ENCODE measurements at regions not wholly inside any gene's neighbourhood (a gene's known extent, or its start where the extent isn't known, plus 50 kb on each side); places are given as distances from the start of the nearest gene placed in this dataset.

DNA sequence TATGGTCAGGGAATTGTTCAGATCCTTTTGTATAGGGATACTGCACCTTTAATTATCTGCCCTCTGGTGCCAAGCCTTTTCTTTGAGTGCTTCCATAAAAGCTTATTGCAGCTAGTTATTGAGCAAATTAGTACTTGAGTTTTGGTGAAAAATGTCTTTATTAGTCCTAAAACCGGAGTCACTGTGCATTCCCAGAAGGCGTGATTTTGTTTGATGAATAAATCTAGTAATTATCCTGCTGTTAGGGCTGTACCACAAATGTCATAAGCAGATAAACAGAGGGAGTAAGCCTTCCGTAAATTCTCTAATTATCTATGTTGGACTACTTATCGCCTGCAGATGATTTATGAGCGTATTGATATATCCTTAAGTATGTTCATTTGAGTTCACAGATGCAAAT is 620.7 kb upstream of the ARRDC3 start:
- Mint-ChIP-seq H3K27me3 (ENCODE audit: low read depth) (no peaks in the 10 kb centered on the region), H3K27ac (no peak overlapping the region), H3K36me3 (no peaks in the 10 kb centered on the region), H3K4me3 (no peak overlapping the region), H3K9me3 (peaks cover 7% of the 10 kb centered on the region), H3K4me1 (peaks cover 14% of the 10 kb centered on the region)
- POLR2A ChIA-PET: no interaction called here
- TF ChIP-seq ELF4 (CRISPR knock-in tag; IDR thresholded peaks at IDR 0.05; ENCODE audit: low read depth) (no peak), NFATC4 (CRISPR knock-in tag; IDR thresholded peaks at IDR 0.05) (no peak)
- CTCF ChIA-PET: interaction anchor here (1.6 kb wide), 1 partner anchor 361 kb away, joined by 5 read pairs; no protein-coding TSS in a partner anchor
- DNase-seq (ENCODE audit: low spot score) (no peak), ATAC-seq (no peak)

DNA sequence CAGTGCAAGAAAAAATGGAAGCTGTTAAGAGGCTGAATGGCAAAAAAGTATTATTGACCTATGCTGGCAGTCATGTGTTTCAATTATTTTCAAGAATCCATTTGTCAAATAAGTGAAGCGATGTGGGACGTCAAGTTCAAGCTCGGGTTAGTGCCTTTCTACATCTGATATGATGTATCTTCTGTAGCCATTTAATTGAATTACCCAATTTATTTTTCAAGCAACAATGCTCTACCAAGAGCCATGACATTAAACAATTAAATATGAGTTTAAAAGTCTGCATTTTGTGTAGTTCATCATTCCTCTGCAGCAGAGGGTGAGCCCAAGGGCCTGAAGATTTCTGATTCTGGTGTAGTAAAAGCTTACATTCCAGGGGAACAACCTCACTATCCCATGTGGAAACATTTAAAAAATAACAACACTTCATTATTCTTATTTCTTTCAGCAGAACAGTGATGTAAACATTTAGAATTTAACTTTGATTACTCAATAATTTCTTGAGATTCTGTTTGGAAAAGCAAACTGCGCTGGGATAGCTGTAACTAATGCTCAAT is 619.7 kb upstream of the ARRDC3 start:
- DNase-seq (ENCODE audit: low spot score): no peak
- ATAC-seq: no peak
- Mint-ChIP-seq H3K4me3 (no peak overlapping the region), H3K27me3 (ENCODE audit: low read depth) (no peaks in the 10 kb centered on the region), H3K27ac (no peak overlapping the region), H3K4me1 (peaks cover 13% of the 10 kb centered on the region), H3K36me3 (no peaks in the 10 kb centered on the region), H3K9me3 (no peaks in the 10 kb centered on the region)
- ChIA-PET POLR2A (no interaction called here), CTCF (interaction anchor here (1.6 kb wide), 1 partner anchor 360 kb away, joined by 5 read pairs; no protein-coding TSS in a partner anchor)
- no peak for TF ChIP-seq NFATC4 (CRISPR knock-in tag; IDR thresholded peaks at IDR 0.05)

DNA sequence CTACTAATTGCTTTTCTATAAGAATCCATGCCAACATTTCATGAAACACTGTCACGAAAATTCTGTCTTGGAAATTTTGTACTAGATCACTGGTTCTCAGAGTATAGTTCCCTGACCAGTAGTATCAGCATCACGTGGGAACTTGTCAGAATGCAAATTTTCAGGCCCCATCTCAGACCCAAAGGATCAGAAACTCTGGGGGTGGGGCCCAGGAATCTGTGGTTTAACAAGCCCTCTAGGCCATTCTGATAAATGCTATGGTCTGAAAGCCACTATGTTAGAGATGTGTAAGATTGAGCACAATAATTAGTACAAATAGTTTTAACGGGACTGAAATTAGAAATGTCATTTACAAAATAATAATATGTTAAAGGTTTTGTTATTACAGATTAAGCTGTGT is 615.7 kb upstream of the ARRDC3 start:
- ChIA-PET CTCF (no interaction called here), POLR2A (no interaction called here)
- DNase-seq (ENCODE audit: low spot score) (peak; percentile 9), ATAC-seq (peak; percentile 46; the same call in 1 of the 2 replicates)
- TF ChIP-seq TEAD4 (CRISPR knock-in tag; IDR thresholded peaks at IDR 0.05) (no peak), ZNF396 (CRISPR knock-in tag; IDR thresholded peaks at IDR 0.05; ENCODE audit: borderline replicate concordance) (no peak), KAT7 (CRISPR knock-in tag; IDR thresholded peaks at IDR 0.05; ENCODE audit: borderline replicate concordance) (no peak), CREB1 (CRISPR knock-in tag; IDR thresholded peaks at IDR 0.05) (no peak), ZNF423 (CRISPR knock-in tag; IDR thresholded peaks at IDR 0.05) (no peak), SP1 (CRISPR knock-in tag; conservative IDR thresholded peaks at IDR 0.05) (no peak), SMAD3 (CRISPR knock-in tag; IDR thresholded peaks at IDR 0.05; ENCODE audit: borderline replicate concordance) (no peak), ZNF263 (CRISPR knock-in tag; IDR thresholded peaks at IDR 0.05; ENCODE audit: low read depth) (no peak)
- TF ChIP-seq, protein P1, sequence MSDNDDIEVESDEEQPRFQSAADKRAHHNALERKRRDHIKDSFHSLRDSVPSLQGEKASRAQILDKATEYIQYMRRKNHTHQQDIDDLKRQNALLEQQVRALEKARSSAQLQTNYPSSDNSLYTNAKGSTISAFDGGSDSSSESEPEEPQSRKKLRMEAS (CRISPR knock-in tag; IDR thresholded peaks at IDR 0.05): no peak
- TF ChIP-seq, protein P2, sequence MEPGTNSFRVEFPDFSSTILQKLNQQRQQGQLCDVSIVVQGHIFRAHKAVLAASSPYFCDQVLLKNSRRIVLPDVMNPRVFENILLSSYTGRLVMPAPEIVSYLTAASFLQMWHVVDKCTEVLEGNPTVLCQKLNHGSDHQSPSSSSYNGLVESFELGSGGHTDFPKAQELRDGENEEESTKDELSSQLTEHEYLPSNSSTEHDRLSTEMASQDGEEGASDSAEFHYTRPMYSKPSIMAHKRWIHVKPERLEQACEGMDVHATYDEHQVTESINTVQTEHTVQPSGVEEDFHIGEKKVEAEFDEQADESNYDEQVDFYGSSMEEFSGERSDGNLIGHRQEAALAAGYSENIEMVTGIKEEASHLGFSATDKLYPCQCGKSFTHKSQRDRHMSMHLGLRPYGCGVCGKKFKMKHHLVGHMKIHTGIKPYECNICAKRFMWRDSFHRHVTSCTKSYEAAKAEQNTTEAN (CRISPR knock-in tag; IDR thresholded peaks at IDR 0.05): no peak
- TF ChIP-seq, protein P3, sequence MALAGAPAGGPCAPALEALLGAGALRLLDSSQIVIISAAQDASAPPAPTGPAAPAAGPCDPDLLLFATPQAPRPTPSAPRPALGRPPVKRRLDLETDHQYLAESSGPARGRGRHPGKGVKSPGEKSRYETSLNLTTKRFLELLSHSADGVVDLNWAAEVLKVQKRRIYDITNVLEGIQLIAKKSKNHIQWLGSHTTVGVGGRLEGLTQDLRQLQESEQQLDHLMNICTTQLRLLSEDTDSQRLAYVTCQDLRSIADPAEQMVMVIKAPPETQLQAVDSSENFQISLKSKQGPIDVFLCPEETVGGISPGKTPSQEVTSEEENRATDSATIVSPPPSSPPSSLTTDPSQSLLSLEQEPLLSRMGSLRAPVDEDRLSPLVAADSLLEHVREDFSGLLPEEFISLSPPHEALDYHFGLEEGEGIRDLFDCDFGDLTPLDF (CRISPR knock-in tag; IDR thresholded peaks at IDR 0.05): no peak
- no peaks in the 10 kb centered on the region for H3K36me3 Mint-ChIP-seq
- H3K9me3 Mint-ChIP-seq: no peaks in the 10 kb centered on the region
- 0 out of 2 replicates have a peak, but pooled peaks cover 3% of the 10 kb centered on the region for H3K4me1 Mint-ChIP-seq
- no peaks in the 10 kb centered on the region for H3K27me3 Mint-ChIP-seq (ENCODE audit: low read depth)
- no peak overlapping the region for H3K27ac Mint-ChIP-seq
- H3K4me3 Mint-ChIP-seq: no peak overlapping the region

DNA sequence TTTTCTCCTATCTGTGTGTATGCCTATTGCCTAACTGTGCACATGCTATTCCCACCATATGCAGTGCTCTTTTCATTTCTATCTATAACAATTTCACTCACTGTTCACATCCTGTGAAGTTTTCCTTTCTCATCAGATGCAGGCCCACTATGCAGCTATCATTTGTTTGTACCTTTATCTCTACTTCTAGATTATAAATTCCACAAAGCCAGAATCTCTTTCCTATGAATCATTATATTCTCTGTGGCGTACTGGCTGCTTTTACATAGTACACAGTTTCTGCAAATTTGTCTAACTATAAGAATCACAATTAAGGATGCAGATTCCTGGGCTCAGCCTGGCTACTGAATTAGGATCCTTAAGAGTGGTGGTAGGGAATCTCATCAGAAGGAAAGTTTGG is 600.8 kb upstream of the ARRDC3 start:
- Mint-ChIP-seq H3K4me1 (peaks cover 29% of the 10 kb centered on the region), H3K4me3 (no peak overlapping the region), H3K27ac (no peak overlapping the region), H3K9me3 (no peaks in the 10 kb centered on the region), H3K36me3 (no peaks in the 10 kb centered on the region), H3K27me3 (ENCODE audit: low read depth) (no peaks in the 10 kb centered on the region)
- ATAC-seq (no peak), DNase-seq (ENCODE audit: low spot score) (no peak)
- TF ChIP-seq RORB (CRISPR knock-in tag; IDR thresholded peaks at IDR 0.05) (no peak), ATF1 (CRISPR knock-in tag; IDR thresholded peaks at IDR 0.05) (no peak), NR3C1 (CRISPR knock-in tag; conservative IDR thresholded peaks at IDR 0.05; ENCODE audit: low read depth) (no peak), RELA (CRISPR knock-in tag; IDR thresholded peaks at IDR 0.05; ENCODE audit: borderline replicate concordance) (no peak), NR2C2 (CRISPR knock-in tag; IDR thresholded peaks at IDR 0.05) (no peak)
- TF ChIP-seq, protein P4, sequence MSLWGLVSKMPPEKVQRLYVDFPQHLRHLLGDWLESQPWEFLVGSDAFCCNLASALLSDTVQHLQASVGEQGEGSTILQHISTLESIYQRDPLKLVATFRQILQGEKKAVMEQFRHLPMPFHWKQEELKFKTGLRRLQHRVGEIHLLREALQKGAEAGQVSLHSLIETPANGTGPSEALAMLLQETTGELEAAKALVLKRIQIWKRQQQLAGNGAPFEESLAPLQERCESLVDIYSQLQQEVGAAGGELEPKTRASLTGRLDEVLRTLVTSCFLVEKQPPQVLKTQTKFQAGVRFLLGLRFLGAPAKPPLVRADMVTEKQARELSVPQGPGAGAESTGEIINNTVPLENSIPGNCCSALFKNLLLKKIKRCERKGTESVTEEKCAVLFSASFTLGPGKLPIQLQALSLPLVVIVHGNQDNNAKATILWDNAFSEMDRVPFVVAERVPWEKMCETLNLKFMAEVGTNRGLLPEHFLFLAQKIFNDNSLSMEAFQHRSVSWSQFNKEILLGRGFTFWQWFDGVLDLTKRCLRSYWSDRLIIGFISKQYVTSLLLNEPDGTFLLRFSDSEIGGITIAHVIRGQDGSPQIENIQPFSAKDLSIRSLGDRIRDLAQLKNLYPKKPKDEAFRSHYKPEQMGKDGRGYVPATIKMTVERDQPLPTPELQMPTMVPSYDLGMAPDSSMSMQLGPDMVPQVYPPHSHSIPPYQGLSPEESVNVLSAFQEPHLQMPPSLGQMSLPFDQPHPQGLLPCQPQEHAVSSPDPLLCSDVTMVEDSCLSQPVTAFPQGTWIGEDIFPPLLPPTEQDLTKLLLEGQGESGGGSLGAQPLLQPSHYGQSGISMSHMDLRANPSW (CRISPR knock-in tag; conservative IDR thresholded peaks at IDR 0.05; ENCODE audit: low read depth): no peak
- POLR2A ChIA-PET: no interaction called here
- CTCF ChIA-PET: no interaction called here
